GM12872 (cell line): ENCODE measurements at regions not wholly inside any gene's neighbourhood (a gene's known extent, or its start where the extent isn't known, plus 50 kb on each side); places are given as distances from the start of the nearest gene placed in this dataset.

Source experiments
- TF ChIP-seq, protein P1 (sequence below): IDR thresholded peaks from 3 replicates; pipeline ENCODE4 v1.5.1; 2011; ENCODE audit warnings: low read depth, mild to moderate bottlenecking, low read length, moderate library complexity; ENCODE audit not compliant: insufficient read depth

DNA sequence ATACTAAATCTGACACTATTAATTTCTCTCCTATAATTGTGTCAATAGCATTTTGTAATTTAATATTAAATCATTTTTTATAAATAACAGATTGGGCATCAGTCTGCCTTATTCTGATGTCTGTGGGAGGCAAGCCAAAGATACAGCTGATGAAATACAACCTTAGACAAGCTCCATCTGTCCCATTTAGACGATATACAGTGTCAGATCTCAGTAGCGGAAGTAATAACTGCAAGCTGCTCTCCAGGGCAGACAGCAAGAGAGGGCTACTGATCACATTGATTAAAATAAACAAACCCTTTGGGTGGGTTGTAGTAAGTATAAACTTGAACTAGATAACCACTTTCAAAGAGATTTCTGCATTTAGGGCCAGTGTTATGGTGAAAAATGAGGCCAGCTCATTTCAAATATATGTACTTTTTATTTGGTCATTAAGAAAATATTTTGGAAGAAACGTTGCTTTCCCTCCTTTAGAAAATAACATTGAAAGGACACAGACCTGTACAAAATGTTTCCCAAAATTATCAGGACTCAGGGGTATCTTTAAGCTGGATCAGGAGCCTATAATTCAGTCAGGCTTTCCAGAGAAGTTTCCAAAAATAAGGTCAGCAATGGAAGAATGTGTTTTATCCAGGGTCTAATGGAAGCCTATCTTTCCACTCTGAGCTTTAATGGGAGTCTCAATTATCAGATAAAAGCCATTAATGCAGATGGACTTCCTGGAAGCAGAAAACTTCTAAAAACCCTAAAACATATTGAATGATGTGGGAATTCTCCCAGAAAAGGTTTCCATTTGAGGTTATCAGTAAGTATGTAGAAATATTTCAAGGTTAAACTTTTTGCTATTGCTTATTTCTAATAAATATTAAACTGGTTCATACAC is 1028.8 kb upstream of the IGFBP7 start:
- TF ChIP-seq, protein P1, sequence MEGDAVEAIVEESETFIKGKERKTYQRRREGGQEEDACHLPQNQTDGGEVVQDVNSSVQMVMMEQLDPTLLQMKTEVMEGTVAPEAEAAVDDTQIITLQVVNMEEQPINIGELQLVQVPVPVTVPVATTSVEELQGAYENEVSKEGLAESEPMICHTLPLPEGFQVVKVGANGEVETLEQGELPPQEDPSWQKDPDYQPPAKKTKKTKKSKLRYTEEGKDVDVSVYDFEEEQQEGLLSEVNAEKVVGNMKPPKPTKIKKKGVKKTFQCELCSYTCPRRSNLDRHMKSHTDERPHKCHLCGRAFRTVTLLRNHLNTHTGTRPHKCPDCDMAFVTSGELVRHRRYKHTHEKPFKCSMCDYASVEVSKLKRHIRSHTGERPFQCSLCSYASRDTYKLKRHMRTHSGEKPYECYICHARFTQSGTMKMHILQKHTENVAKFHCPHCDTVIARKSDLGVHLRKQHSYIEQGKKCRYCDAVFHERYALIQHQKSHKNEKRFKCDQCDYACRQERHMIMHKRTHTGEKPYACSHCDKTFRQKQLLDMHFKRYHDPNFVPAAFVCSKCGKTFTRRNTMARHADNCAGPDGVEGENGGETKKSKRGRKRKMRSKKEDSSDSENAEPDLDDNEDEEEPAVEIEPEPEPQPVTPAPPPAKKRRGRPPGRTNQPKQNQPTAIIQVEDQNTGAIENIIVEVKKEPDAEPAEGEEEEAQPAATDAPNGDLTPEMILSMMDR, result no peak

DNA sequence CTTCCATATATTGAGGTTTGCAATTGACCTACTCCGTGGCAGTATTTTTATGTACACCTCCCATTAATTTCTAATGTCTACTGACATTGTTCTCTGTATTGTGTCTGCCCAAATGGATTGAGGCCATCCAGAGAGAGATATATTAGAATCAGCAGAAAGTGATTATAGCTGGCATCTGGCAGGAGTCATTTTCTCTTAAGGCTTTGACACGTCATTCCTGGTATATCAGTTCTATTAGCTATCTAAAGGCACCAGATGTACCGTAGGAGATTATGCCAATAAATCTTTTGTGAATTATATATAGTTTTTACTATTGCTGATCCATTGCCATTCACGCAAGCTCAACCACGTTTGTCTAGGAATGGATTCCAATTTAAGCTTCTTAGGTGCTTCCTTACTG is 1026.4 kb upstream of the IGFBP7 start:
- TF ChIP-seq, protein P1, result no peak

- TF ChIP-seq, protein P1, result no peak
These were observed 1017.5 kb upstream of the IGFBP7 start for GRCh38 chr4:58127680-58128079.

DNA sequence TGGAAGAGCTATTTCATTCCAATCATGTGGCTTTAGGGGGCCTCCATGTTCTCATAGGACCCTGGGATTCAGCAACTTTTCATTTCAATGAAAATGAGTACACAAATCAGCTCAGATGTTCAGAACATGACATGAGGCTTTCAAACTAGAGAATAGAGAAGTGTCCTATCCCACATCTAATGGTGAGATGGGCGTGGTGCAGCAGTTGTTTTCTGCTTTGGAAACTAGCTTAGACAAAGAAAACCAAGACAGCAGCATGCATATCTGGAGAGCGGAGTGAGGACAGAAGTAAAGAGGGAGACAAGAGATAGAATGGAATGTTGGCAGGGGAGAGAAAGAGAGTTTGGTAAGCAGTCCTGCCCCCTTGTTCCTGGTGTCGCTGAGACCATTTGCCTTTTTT is 1009.1 kb upstream of the IGFBP7 start:
- TF ChIP-seq, protein P1, result no peak

GRCh38 chr4:58113126-58113525 is 1002.9 kb upstream of the IGFBP7 start:
- TF ChIP-seq, protein P1, result no peak

- TF ChIP-seq, protein P1, result no peak
These were observed 1001.6 kb upstream of the IGFBP7 start for GRCh38 chr4:58111818-58112217.

DNA sequence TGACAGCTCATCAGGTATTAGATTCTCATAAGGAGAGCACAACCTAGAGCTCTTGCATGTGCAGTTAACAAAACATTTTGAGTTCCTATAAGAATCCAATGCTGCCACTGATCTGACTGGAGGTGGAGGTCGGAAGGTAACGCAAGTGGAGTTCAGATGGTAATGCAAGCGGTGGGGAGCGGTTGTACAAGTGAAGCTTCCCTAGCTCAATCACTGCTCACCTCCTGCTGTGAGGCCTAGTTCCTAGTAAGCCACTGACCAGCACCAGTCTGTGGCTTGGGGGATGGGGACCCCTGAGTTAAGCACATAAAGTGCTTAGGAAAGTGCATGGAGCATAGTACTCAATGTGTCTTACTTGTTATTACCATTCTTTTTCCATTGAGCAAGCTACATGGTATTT is 983.2 kb upstream of the IGFBP7 start:
- TF ChIP-seq, protein P1, result no peak
